Loucy (cell line): ENCODE measurements at regions not wholly inside any gene's neighbourhood (a gene's known extent, or its start where the extent isn't known, plus 50 kb on each side); places are given as distances from the start of the nearest gene placed in this dataset.

Experiments
- H2AFZ ChIP-seq: fragments of 200-600 bp; sonication (generic); 2 replicates; pipeline ENCODE4 v1.6.0; 2016; ENCODE audit warnings: antibody characterized with exemption, mild to moderate bottlenecking, low read length, moderate library complexity
- H3F3A ChIP-seq: fragments of 200-600 bp; 2 replicates; pipeline ENCODE4 v1.6.0; 2016; ENCODE audit warnings: antibody characterized with exemption, low read depth, mild to moderate bottlenecking
- H3K27me3 ChIP-seq: fragments of 200-600 bp; sonication (generic); 2 replicates; pipeline ENCODE4 v1.6.1; 2014; ENCODE audit warnings: low read length, mild to moderate bottlenecking; ENCODE audit not compliant: insufficient read depth, poor library complexity, severe bottlenecking
- H3K36me3 ChIP-seq: fragments of 200-600 bp; sonication (generic); 2 replicates; pipeline ENCODE4 v1.6.1; 2016; ENCODE audit warnings: low read length; ENCODE audit not compliant: insufficient read depth
- H3K4me1 ChIP-seq: fragments of 200-600 bp; sonication (generic); 2 replicates; pipeline ENCODE4 v1.5.1; 2014; ENCODE audit warnings: low read length, mild to moderate bottlenecking; ENCODE audit not compliant: insufficient read depth, poor library complexity, severe bottlenecking
- H3K4me2 ChIP-seq: fragments of 200-600 bp; sonication (generic); 2 replicates; pipeline ENCODE4 v1.6.0; 2014; ENCODE audit warnings: antibody characterized with exemption, low read length, low read depth, mild to moderate bottlenecking; ENCODE audit not compliant: poor library complexity, severe bottlenecking
- H3K4me3 ChIP-seq: fragments of 200-600 bp; sonication (generic); 2 replicates; pipeline ENCODE4 v1.5.1; 2014; ENCODE audit warnings: low read length, mild to moderate bottlenecking, mixed read lengths; ENCODE audit not compliant: poor library complexity, severe bottlenecking
- H3K79me2 ChIP-seq: fragments of 200-600 bp; sonication (generic); 2 replicates; pipeline ENCODE4 v1.6.1; 2014; ENCODE audit warnings: low read length; ENCODE audit not compliant: insufficient read depth
- H3K9ac ChIP-seq: fragments of 200-600 bp; sonication (generic); 2 replicates; pipeline ENCODE4 v1.6.0; 2014; ENCODE audit warnings: mild to moderate bottlenecking, low read depth, low read length, moderate library complexity; ENCODE audit not compliant: poor library complexity, severe bottlenecking
- H3K9me2 ChIP-seq: fragments of 200-600 bp; sonication (generic); replicated peaks from 2 replicates; pipeline ENCODE4 v1.6.1; 2016; ENCODE audit warnings: low read depth, low read length, mixed read lengths
- H3K9me3 ChIP-seq: fragments of 200-600 bp; sonication (generic); 2 replicates; pipeline ENCODE4 v1.6.1; 2014; ENCODE audit warnings: mild to moderate bottlenecking, antibody characterized with exemption, low read length, low read depth; ENCODE audit not compliant: insufficient read depth
- H4K20me1 ChIP-seq: fragments of 200-600 bp; sonication (generic); 2 replicates; pipeline ENCODE4 v1.6.0; 2014; ENCODE audit warnings: antibody characterized with exemption, low read length, mild to moderate bottlenecking; ENCODE audit not compliant: insufficient read depth, poor library complexity, severe bottlenecking
- EZH2phosphoT487 ChIP-seq: fragments of 200-600 bp; IDR thresholded peaks from 2 replicates; pipeline ENCODE4 v1.6.1; 2018; ENCODE audit warnings: antibody characterized with exemption, mild to moderate bottlenecking, moderate library complexity, borderline replicate concordance
- TF ChIP-seq, protein P1 (sequence below): fragments of 200-600 bp; sonication (generic); conservative IDR thresholded peaks from 2 replicates; pipeline ENCODE4 v1.5.1; 2014; ENCODE audit warnings: mild to moderate bottlenecking, antibody characterized with exemption, low read length

DNA sequence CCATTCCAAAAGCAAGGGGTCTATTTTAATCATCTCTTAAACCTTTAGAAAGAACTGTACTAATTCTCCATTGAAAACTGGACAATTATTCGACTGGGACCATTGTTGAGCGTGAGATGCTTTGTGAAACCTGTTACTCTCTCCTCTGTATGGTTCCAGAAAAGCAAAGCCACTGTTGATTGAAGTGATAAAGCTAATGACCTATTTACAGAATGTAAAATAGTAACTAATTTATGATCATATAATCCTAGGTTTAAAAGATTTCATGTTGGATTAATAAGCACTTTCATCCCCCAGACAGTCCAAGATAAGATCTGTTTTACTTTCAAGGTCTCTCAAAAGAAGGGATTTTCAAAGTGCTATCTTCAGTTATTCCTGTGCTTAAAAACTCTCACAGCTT, 614.5 kb downstream of the TMA16 start:
- Histone ChIP-seq H4K20me1 (no peaks in the 10 kb centered on the region), H2AFZ (no peak overlapping the region), H3K4me1 (no peaks in the 10 kb centered on the region), H3K9me3 (no peaks in the 10 kb centered on the region), H3K9me2 (no peaks in the 10 kb centered on the region), H3K4me3 (no peak overlapping the region), H3K9ac (no peak overlapping the region), H3K27me3 (no peaks in the 10 kb centered on the region), H3K4me2 (no peak overlapping the region), H3K79me2 (no peaks in the 10 kb centered on the region), H3K36me3 (no peaks in the 10 kb centered on the region), H3F3A (no peaks in the 10 kb centered on the region)
- TF ChIP-seq EZH2phosphoT487: no peak
- TF ChIP-seq, protein P1, sequence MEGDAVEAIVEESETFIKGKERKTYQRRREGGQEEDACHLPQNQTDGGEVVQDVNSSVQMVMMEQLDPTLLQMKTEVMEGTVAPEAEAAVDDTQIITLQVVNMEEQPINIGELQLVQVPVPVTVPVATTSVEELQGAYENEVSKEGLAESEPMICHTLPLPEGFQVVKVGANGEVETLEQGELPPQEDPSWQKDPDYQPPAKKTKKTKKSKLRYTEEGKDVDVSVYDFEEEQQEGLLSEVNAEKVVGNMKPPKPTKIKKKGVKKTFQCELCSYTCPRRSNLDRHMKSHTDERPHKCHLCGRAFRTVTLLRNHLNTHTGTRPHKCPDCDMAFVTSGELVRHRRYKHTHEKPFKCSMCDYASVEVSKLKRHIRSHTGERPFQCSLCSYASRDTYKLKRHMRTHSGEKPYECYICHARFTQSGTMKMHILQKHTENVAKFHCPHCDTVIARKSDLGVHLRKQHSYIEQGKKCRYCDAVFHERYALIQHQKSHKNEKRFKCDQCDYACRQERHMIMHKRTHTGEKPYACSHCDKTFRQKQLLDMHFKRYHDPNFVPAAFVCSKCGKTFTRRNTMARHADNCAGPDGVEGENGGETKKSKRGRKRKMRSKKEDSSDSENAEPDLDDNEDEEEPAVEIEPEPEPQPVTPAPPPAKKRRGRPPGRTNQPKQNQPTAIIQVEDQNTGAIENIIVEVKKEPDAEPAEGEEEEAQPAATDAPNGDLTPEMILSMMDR: no peak

DNA sequence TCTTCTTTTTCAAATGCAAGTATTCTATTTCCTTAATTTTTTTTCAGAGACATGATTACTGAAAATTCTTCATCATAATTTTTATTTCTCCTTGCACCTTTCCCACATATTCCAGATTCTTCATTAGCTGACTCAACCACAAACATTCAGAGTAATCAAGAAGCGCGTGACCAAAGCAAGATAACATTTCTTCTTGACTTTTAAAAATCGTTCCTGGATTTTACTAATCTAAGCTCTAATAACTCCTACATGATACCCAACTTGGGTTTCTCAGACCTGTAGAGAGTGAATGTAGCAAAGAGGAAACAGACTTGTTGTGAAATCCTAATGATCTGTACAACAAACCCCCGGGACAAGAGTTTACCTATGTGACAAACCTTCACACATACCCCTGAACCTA, 615.0 kb downstream of the TMA16 start:
- Histone ChIP-seq H3K9me2 (no peaks in the 10 kb centered on the region), H3K9ac (no peak overlapping the region), H3K27me3 (no peaks in the 10 kb centered on the region), H3K36me3 (no peaks in the 10 kb centered on the region), H2AFZ (no peak overlapping the region), H3F3A (no peaks in the 10 kb centered on the region), H3K4me3 (no peak overlapping the region), H3K79me2 (no peaks in the 10 kb centered on the region), H3K4me1 (no peaks in the 10 kb centered on the region), H4K20me1 (no peaks in the 10 kb centered on the region), H3K4me2 (no peak overlapping the region), H3K9me3 (no peaks in the 10 kb centered on the region)
- TF ChIP-seq, protein P1: no peak
- TF ChIP-seq EZH2phosphoT487: no peak

DNA sequence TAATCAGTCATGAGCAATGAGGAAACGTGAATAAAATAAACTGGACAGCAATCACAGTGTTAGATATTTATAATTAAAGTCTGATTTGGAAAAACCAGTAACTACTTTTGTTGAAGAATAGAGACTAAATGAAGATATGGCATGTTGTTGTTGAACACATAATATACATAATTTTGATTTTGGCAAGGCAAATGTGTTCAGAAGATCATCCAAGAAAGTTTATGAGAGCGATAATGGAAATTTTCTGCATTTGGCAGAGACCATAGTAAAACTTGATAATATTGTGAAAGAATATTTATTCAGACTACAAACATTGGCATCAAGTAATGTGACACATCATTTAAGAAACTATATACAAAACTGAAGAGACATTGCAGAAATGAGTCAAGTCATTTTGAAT, 620.7 kb downstream of the TMA16 start:
- no peak overlapping the region for H3K4me2 ChIP-seq
- H3K9me2 ChIP-seq: no peaks in the 10 kb centered on the region

More for the DNA sequence above, 620.7 kb downstream of the TMA16 start:
- no peaks in the 10 kb centered on the region for H3K9me3 ChIP-seq
- no peaks in the 10 kb centered on the region for H4K20me1 ChIP-seq
- H3K9ac ChIP-seq: no peak overlapping the region
- H3K27me3 ChIP-seq: no peaks in the 10 kb centered on the region
- no peaks in the 10 kb centered on the region for H3K79me2 ChIP-seq
- no peaks in the 10 kb centered on the region for H3K36me3 ChIP-seq
- no peak overlapping the region for H3K4me3 ChIP-seq
- TF ChIP-seq EZH2phosphoT487: no peak
- TF ChIP-seq, protein P1: no peak
- H3F3A ChIP-seq: no peaks in the 10 kb centered on the region
- H2AFZ ChIP-seq: no peak overlapping the region
- no peaks in the 10 kb centered on the region for H3K4me1 ChIP-seq
